GM19043 (cell line): ENCODE measurements at regions not wholly inside any gene's neighbourhood (a gene's known extent, or its start where the extent isn't known, plus 50 kb on each side); places are given as distances from the start of the nearest gene placed in this dataset.

Experiments used
- ATAC-seq: cut with Tn5 transposase; IDR thresholded peaks from one replicate; pipeline ENCODE4 v1.9.1; 2021; ENCODE audit warnings: low read depth; ENCODE audit not compliant: unreplicated experiment

GRCh38 chr3:5426094-5426883, 238.8 kb downstream of the EDEM1 start:
- ATAC-seq: peak; percentile 45

- ATAC-seq: no peak
These were observed 239.5 kb downstream of the EDEM1 start for GRCh38 chr3:5427021-5427420.

GRCh38 chr3:5427938-5428337, 240.4 kb downstream of the EDEM1 start:
- no peak for ATAC-seq

GRCh38 chr3:5428607-5429516, 241.4 kb downstream of the EDEM1 start:
- peak; percentile 83 for ATAC-seq

GRCh38 chr3:5429517-5429890, 242.0 kb downstream of the EDEM1 start:
- no peak for ATAC-seq

- ATAC-seq: no peak
These were observed 243.2 kb downstream of the EDEM1 start for GRCh38 chr3:5430701-5431100.

- no peak for ATAC-seq
These were observed 243.6 kb downstream of the EDEM1 start for GRCh38 chr3:5431146-5431545.

GRCh38 chr3:5431811-5432378, 244.4 kb downstream of the EDEM1 start:
- ATAC-seq: no peak

- ATAC-seq: no peak
These were observed 249.8 kb downstream of the EDEM1 start for GRCh38 chr3:5437296-5437782.

GRCh38 chr3:5437783-5438323, 250.3 kb downstream of the EDEM1 start:
- ATAC-seq: no peak

GRCh38 chr3:5441401-5441800, 253.9 kb downstream of the EDEM1 start:
- ATAC-seq: no peak

GRCh38 chr3:5442106-5442785, 254.7 kb downstream of the EDEM1 start:
- no peak for ATAC-seq

GRCh38 chr3:5442786-5443138, 255.3 kb downstream of the EDEM1 start:
- no peak for ATAC-seq

GRCh38 chr3:5444253-5444652, 256.7 kb downstream of the EDEM1 start:
- ATAC-seq: no peak

- no peak for ATAC-seq
These were observed 258.2 kb downstream of the EDEM1 start for GRCh38 chr3:5445676-5446201.

GRCh38 chr3:5448246-5448645, 260.7 kb downstream of the EDEM1 start:
- no peak for ATAC-seq

- no peak for ATAC-seq
These were observed 261.3 kb downstream of the EDEM1 start for GRCh38 chr3:5448816-5449215.

GRCh38 chr3:5456199-5456598, 268.7 kb downstream of the EDEM1 start:
- no peak for ATAC-seq

GRCh38 chr3:5458526-5458925, 271.0 kb downstream of the EDEM1 start:
- ATAC-seq: no peak

- ATAC-seq: no peak
These were observed 274.6 kb downstream of the EDEM1 start for GRCh38 chr3:5462086-5462485.
